ENCODE measurements at regions not wholly inside any gene's neighbourhood (a gene's known extent, or its start where the extent isn't known, plus 50 kb on each side); places are given as distances from the start of the nearest gene placed in this dataset.

- no peak for DNase-seq
These were observed 53.9 kb downstream of the FOXL1 start for GRCh38 chr16:86632206-86632605.

- no peak for DNase-seq
These were observed 54.6 kb downstream of the FOXL1 start for GRCh38 chr16:86632944-86633343.

- DNase-seq: no peak
These were observed 55.9 kb downstream of the FOXL1 start for GRCh38 chr16:86634292-86634691.

- DNase-seq: no peak
These were observed 57.0 kb downstream of the FOXL1 start for GRCh38 chr16:86635176-86635876.

- DNase-seq: no peak
These were observed 57.6 kb downstream of the FOXL1 start for GRCh38 chr16:86635926-86636325.

- DNase-seq: no peak
These were observed 59.4 kb downstream of the FOXL1 start for GRCh38 chr16:86637744-86638143.

- no peak for DNase-seq
These were observed 60.3 kb downstream of the FOXL1 start for GRCh38 chr16:86638642-86639041.

- no peak for DNase-seq
These were observed 61.0 kb downstream of the FOXL1 start for GRCh38 chr16:86639354-86639753.

- DNase-seq: no peak
These were observed 62.0 kb downstream of the FOXL1 start for GRCh38 chr16:86640265-86640843.

GRCh38 chr16:86642087-86642486 lies 63.7 kb downstream of the FOXL1 start:
- no peak for DNase-seq

- DNase-seq: no peak
These were observed 65.3 kb downstream of the FOXL1 start for GRCh38 chr16:86643671-86644070.

GRCh38 chr16:86647561-86647960 lies 69.2 kb downstream of the FOXL1 start:
- no peak for DNase-seq

GRCh38 chr16:86649875-86650274 lies 71.5 kb downstream of the FOXL1 start:
- DNase-seq: no peak

GRCh38 chr16:86651013-86651627 lies 72.8 kb downstream of the FOXL1 start:
- DNase-seq: no peak

- no peak for DNase-seq
These were observed 73.5 kb downstream of the FOXL1 start for GRCh38 chr16:86651823-86652222.

GRCh38 chr16:86653285-86654006 lies 75.1 kb downstream of the FOXL1 start:
- DNase-seq: no peak

- DNase-seq: no peak
These were observed 79.6 kb downstream of the FOXL1 start for GRCh38 chr16:86657972-86658371.

- no peak for DNase-seq
These were observed 82.3 kb downstream of the FOXL1 start for GRCh38 chr16:86660623-86661022.

- no peak for DNase-seq
These were observed 83.4 kb downstream of the FOXL1 start for GRCh38 chr16:86661706-86662105.

- DNase-seq: no peak
These were observed 83.8 kb downstream of the FOXL1 start for GRCh38 chr16:86662195-86662594.

- DNase-seq: no peak
These were observed 84.4 kb downstream of the FOXL1 start for GRCh38 chr16:86662740-86663139.

GRCh38 chr16:86663685-86664521 lies 85.6 kb downstream of the FOXL1 start:
- DNase-seq: no peak
